Heart left ventricle (tissue), 13 donors: ENCODE measurements at regions not wholly inside any gene's neighbourhood (a gene's known extent, or its start where the extent isn't known, plus 50 kb on each side); places are given as distances from the start of the nearest gene placed in this dataset.

ENCODE experiments used
- POLR2A ChIP-seq, 2 donors: fragments of 450-650 bp; IDR thresholded peaks; one replicate each; pipeline ENCODE4 v1.6.1; 2017; ENCODE audit warnings: antibody characterized with exemption in 2 of 2, mild to moderate bottlenecking in 2 of 2, moderate library complexity in 2 of 2
- TF ChIP-seq, protein P1 (sequence below), 12 donors: fragments of 200-600 bp; sonication (generic) in 4 of 12; IDR thresholded peaks; one replicate each; pipeline versions ENCODE4 v1.5.0 to v1.8.0; 2018 to 2022; ENCODE audit warnings: antibody characterized with exemption in 12 of 12, mild to moderate bottlenecking in 5 of 12
- donor health status: ischemic (EF 13 %, LVEDD 7.1; RV severe dilation, severe dysfunction).
- donor health status: DM: no; HTN: yes; CAD: no.
- donor health status: DM: no; HTN: no; CAD: no.
- donor health status: ischemic (EF 25% LVEDD 6.9; RV normal size, moderate dysfunction).
- donor health status: ischemic (EF 25% LVEDD 5.7; RV mildly dilated, moderate dysfunction).
- donor health status: ischemic (EF 35%, LVEDD 5.7; RV mildly dilated, moderate dysfunction).
- donor health status: nonischemic (EF 11% LVEDD 7.7; RV severe dilation, severe dysfunction).
- donor health status: DM: yes; HTN: yes; CAD: no.
- donor health status: PGD.
- donor health status: ischemic (EF 29% LVEDD 5.4; RV normal size, mild dysfunction).
- donor health status: nonischemic (EF 23%, LVEDD 6.1; RV moderate dilation, normal function).

DNA sequence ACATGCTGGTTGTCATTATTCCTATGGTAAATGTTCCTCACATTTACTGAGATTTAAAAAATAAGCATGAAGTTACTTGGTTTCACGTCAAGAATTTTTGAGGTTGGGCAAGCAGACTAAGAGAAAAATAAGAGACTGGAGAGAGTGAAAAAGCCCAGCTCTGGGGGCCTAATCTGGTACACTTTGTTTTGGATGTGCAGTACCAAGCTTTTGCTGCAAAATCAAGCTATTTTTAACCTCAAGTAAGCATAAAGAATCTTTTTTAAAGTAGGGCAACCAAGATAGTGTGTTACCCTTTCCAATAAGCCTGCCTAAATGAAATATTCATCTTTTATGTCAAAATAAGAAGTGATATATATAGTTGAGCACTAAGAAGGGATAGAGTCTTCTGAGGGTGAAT lies 79.4 kb upstream of the ARHGAP20 start:
- TF ChIP-seq, protein P1, sequence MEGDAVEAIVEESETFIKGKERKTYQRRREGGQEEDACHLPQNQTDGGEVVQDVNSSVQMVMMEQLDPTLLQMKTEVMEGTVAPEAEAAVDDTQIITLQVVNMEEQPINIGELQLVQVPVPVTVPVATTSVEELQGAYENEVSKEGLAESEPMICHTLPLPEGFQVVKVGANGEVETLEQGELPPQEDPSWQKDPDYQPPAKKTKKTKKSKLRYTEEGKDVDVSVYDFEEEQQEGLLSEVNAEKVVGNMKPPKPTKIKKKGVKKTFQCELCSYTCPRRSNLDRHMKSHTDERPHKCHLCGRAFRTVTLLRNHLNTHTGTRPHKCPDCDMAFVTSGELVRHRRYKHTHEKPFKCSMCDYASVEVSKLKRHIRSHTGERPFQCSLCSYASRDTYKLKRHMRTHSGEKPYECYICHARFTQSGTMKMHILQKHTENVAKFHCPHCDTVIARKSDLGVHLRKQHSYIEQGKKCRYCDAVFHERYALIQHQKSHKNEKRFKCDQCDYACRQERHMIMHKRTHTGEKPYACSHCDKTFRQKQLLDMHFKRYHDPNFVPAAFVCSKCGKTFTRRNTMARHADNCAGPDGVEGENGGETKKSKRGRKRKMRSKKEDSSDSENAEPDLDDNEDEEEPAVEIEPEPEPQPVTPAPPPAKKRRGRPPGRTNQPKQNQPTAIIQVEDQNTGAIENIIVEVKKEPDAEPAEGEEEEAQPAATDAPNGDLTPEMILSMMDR (IDR thresholded peaks at IDR 0.05), result no peak
- no peak for TF ChIP-seq POLR2A (IDR thresholded peaks at IDR 0.05)
